ENCODE measurements at regions not wholly inside any gene's neighbourhood (a gene's known extent, or its start where the extent isn't known, plus 50 kb on each side); places are given as distances from the start of the nearest gene placed in this dataset.

GRCh38 chr18:68436485-68436884 is 278.4 kb downstream of the TMX3 start:
- DNase-seq (ENCODE audit: low spot score), result no peak
- Histone ChIP-seq H3K36me3 (no peaks in the 10 kb centered on the region), H2AFZ (replicated peaks) (no peak overlapping the region), H3K79me2 (ENCODE audit: low read depth) (no peaks in the 10 kb centered on the region), H3F3A (ENCODE audit: low read depth) (no peaks in the 10 kb centered on the region), H3K27ac (no peak overlapping the region), H3K27me3 (no peaks in the 10 kb centered on the region), H3K9me3 (ENCODE audit: low read depth) (no peaks in the 10 kb centered on the region), H3K4me1 (peaks cover 24% of the 10 kb centered on the region), H3K4me3 (no peak overlapping the region), H3K4me2 (no peak overlapping the region), H3K9ac (no peak overlapping the region), H4K20me1 (ENCODE audit: low read depth) (no peaks in the 10 kb centered on the region)
- no peak overlapping the region for H3K27ac Mint-ChIP-seq
- H3K4me3 Mint-ChIP-seq, result no peak overlapping the region
- no peaks in the 10 kb centered on the region for H3K27me3 Mint-ChIP-seq (ENCODE audit: insufficient read depth, low read depth)
- TF ChIP-seq EZH2 (IDR thresholded peaks at IDR 0.05), result no peak
- no peak for TF ChIP-seq EZH2phosphoT487 (IDR thresholded peaks at IDR 0.05)
- peaks cover 11% of the 10 kb centered on the region for H3K9me3 Mint-ChIP-seq
- H3K4me1 Mint-ChIP-seq, result peaks cover 19% of the 10 kb centered on the region
- H3K36me3 Mint-ChIP-seq, result peaks cover 5% of the 10 kb centered on the region

DNA sequence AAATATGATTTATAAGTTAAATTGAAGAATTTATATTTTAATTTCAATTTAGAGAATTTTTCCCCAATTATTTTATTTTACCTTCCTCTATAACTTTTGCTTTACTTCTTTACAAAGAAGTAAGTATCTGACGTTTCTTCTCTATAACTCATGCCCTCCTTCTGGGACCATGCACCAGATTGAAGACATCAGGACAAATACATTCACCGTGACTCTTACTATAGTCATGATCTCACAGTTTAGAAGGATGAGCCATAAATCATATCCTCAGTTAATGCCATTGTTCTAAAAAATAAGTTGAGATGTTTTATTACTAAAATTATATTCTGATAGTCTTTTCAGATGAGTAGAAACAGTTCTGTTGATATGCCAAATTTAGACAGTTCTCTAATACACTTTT is 279.3 kb downstream of the TMX3 start:
- peaks cover 5% of the 10 kb centered on the region for H3K36me3 Mint-ChIP-seq
- Histone ChIP-seq H3K9ac (no peak overlapping the region), H3K36me3 (no peaks in the 10 kb centered on the region), H3K27ac (no peak overlapping the region), H3K4me2 (no peak overlapping the region), H3F3A (ENCODE audit: low read depth) (no peaks in the 10 kb centered on the region), H3K4me3 (no peak overlapping the region), H3K9me3 (ENCODE audit: low read depth) (no peaks in the 10 kb centered on the region), H3K27me3 (no peaks in the 10 kb centered on the region), H3K4me1 (peaks cover 21% of the 10 kb centered on the region), H4K20me1 (ENCODE audit: low read depth) (no peaks in the 10 kb centered on the region), H3K79me2 (ENCODE audit: low read depth) (no peaks in the 10 kb centered on the region), H2AFZ (replicated peaks) (no peak overlapping the region)
- H3K27ac Mint-ChIP-seq, result no peak overlapping the region
- H3K4me3 Mint-ChIP-seq, result no peak overlapping the region
- H3K27me3 Mint-ChIP-seq (ENCODE audit: insufficient read depth, low read depth), result no peaks in the 10 kb centered on the region
- TF ChIP-seq, protein P1, sequence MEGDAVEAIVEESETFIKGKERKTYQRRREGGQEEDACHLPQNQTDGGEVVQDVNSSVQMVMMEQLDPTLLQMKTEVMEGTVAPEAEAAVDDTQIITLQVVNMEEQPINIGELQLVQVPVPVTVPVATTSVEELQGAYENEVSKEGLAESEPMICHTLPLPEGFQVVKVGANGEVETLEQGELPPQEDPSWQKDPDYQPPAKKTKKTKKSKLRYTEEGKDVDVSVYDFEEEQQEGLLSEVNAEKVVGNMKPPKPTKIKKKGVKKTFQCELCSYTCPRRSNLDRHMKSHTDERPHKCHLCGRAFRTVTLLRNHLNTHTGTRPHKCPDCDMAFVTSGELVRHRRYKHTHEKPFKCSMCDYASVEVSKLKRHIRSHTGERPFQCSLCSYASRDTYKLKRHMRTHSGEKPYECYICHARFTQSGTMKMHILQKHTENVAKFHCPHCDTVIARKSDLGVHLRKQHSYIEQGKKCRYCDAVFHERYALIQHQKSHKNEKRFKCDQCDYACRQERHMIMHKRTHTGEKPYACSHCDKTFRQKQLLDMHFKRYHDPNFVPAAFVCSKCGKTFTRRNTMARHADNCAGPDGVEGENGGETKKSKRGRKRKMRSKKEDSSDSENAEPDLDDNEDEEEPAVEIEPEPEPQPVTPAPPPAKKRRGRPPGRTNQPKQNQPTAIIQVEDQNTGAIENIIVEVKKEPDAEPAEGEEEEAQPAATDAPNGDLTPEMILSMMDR (IDR thresholded peaks at IDR 0.05), result no peak
- peaks cover 19% of the 10 kb centered on the region for H3K4me1 Mint-ChIP-seq
- peaks cover 11% of the 10 kb centered on the region for H3K9me3 Mint-ChIP-seq
- DNase-seq (ENCODE audit: low spot score), result no peak

DNA sequence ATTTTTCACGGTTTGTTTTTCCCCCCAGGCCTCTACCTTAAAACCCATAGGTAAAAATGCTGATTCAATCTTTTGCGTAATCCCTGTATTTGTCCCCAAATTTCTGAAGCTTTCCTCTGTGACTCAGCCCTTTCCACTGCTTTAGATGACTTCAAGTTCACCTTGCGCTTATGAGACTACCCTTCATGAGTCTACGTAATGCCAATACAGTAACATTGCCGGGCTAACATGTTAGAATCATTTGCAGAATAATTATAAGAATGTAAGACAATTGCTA is 283.0 kb downstream of the TMX3 start:
- H3K9me3 ChIP-seq (ENCODE audit: low read depth), result no peaks in the 10 kb centered on the region
- H4K20me1 ChIP-seq (ENCODE audit: low read depth), result no peaks in the 10 kb centered on the region
- no peak overlapping the region for H2AFZ ChIP-seq (replicated peaks)
- H3K27ac ChIP-seq, result no peak overlapping the region
- no peak for DNase-seq (ENCODE audit: low spot score)
- no peaks in the 10 kb centered on the region for H3K9me3 Mint-ChIP-seq
- no peaks in the 10 kb centered on the region for H3F3A ChIP-seq (ENCODE audit: low read depth)
- H3K4me3 Mint-ChIP-seq, result no peak overlapping the region
- H3K4me3 ChIP-seq, result no peak overlapping the region
- H3K4me1 Mint-ChIP-seq, result peaks cover 4% of the 10 kb centered on the region
- H3K27me3 Mint-ChIP-seq (ENCODE audit: insufficient read depth, low read depth), result peaks cover 2% of the 10 kb centered on the region
- H3K79me2 ChIP-seq (ENCODE audit: low read depth), result no peaks in the 10 kb centered on the region
- no peaks in the 10 kb centered on the region for H3K27me3 ChIP-seq
- H3K36me3 Mint-ChIP-seq, result no peaks in the 10 kb centered on the region
- H3K4me2 ChIP-seq, result no peak overlapping the region
- no peak overlapping the region for H3K27ac Mint-ChIP-seq
- no peak overlapping the region for H3K9ac ChIP-seq
- no peaks in the 10 kb centered on the region for H3K36me3 ChIP-seq
- no peaks in the 10 kb centered on the region for H3K4me1 ChIP-seq
- TF ChIP-seq EZH2phosphoT487 (IDR thresholded peaks at IDR 0.05) (no peak), EZH2 (IDR thresholded peaks at IDR 0.05) (no peak)
- TF ChIP-seq, protein P1 (IDR thresholded peaks at IDR 0.05), result no peak

- Mint-ChIP-seq H3K4me3 (no peak overlapping the region), H3K9me3 (no peaks in the 10 kb centered on the region), H3K27ac (no peak overlapping the region), H3K27me3 (ENCODE audit: insufficient read depth, low read depth) (peaks cover 2% of the 10 kb centered on the region), H3K36me3 (no peaks in the 10 kb centered on the region), H3K4me1 (peaks cover 4% of the 10 kb centered on the region)
- Histone ChIP-seq H3K9me3 (ENCODE audit: low read depth) (no peaks in the 10 kb centered on the region), H3K9ac (no peak overlapping the region), H4K20me1 (ENCODE audit: low read depth) (no peaks in the 10 kb centered on the region), H3K4me2 (no peak overlapping the region), H3K27ac (no peak overlapping the region), H3K4me1 (no peaks in the 10 kb centered on the region), H3K79me2 (ENCODE audit: low read depth) (no peaks in the 10 kb centered on the region), H2AFZ (replicated peaks) (no peak overlapping the region), H3K4me3 (no peak overlapping the region), H3K27me3 (no peaks in the 10 kb centered on the region), H3F3A (ENCODE audit: low read depth) (no peaks in the 10 kb centered on the region), H3K36me3 (no peaks in the 10 kb centered on the region)
- no peak for DNase-seq (ENCODE audit: low spot score)
- no peak for TF ChIP-seq EZH2phosphoT487 (IDR thresholded peaks at IDR 0.05)
- TF ChIP-seq, protein P1 (IDR thresholded peaks at IDR 0.05), result no peak
- TF ChIP-seq EZH2 (IDR thresholded peaks at IDR 0.05), result no peak
These were observed 283.6 kb downstream of the TMX3 start for GRCh38 chr18:68431111-68431921.
